ENCODE measurements at regions not wholly inside any gene's neighbourhood (a gene's known extent, or its start where the extent isn't known, plus 50 kb on each side); places are given as distances from the start of the nearest gene placed in this dataset.

DNA sequence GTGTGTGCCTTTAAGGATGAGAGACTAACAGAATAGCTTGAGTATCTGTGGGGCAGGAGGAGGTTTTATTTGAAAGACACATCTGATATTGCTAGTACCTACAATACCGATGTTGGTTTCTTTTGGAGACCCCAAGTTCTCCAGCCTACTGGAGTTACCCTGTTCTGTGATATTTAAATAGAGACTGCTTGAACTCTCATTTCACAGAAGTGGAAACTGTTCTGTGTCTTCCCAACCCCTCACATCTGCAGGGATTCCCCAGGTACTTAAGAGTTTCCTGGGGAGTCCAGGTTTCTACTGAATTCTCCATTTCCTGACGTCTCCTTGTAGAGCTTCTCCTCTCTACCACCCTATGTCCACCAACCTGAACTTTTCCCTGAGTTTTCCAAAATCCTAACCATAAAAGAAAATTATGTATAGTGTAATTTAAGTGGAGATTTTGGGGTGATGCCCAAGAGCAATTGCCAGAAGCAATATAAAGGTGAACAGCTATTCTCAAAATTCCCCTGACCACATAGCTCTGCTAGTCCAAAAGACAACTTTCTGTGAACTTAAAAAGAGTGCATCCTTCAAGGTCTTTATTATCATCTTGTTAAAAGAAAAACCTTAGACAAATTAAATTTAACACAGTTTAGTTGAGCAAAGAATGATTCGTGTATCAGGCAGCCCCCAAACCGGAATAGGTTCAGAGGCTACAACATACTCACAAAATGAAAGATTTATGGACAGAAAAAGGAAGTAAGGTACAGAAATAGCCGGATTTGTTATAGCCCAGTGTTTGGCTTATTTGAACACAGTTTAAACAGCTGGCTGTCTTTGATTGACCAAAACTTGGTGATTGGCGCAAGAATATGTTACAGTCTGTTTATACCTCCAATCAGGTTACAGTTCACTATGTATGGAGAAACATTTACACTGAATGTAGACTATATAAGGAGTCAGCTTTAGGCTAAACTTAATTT, 373.4 kb downstream of the NUAK1 start:
- no peak overlapping the region for H3K4me3 ChIP-seq
- H3K9me3 ChIP-seq = no peaks in the 10 kb centered on the region
- H3K4me1 ChIP-seq = no peaks in the 10 kb centered on the region
- no peak overlapping the region for H3K27ac ChIP-seq
- H3K9ac ChIP-seq (ENCODE audit: low read depth in 2 of 2, low read length in 2 of 2) = no peak overlapping the region
- no peaks in the 10 kb centered on the region for H3K36me3 ChIP-seq
- no peaks in the 10 kb centered on the region for H3K27me3 ChIP-seq
- TF ChIP-seq, protein P1, sequence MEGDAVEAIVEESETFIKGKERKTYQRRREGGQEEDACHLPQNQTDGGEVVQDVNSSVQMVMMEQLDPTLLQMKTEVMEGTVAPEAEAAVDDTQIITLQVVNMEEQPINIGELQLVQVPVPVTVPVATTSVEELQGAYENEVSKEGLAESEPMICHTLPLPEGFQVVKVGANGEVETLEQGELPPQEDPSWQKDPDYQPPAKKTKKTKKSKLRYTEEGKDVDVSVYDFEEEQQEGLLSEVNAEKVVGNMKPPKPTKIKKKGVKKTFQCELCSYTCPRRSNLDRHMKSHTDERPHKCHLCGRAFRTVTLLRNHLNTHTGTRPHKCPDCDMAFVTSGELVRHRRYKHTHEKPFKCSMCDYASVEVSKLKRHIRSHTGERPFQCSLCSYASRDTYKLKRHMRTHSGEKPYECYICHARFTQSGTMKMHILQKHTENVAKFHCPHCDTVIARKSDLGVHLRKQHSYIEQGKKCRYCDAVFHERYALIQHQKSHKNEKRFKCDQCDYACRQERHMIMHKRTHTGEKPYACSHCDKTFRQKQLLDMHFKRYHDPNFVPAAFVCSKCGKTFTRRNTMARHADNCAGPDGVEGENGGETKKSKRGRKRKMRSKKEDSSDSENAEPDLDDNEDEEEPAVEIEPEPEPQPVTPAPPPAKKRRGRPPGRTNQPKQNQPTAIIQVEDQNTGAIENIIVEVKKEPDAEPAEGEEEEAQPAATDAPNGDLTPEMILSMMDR (IDR thresholded peaks at IDR 0.05) = no peak
- DNase-seq = no peak
- intact Hi-C loops (cut with DNase I) = no loop called here

- intact Hi-C loops (cut with DNase I) = no loop called here
- no peaks in the 10 kb centered on the region for H3K4me1 ChIP-seq
- no peaks in the 10 kb centered on the region for H3K36me3 ChIP-seq
- no peaks in the 10 kb centered on the region for H3K27me3 ChIP-seq
- H3K4me3 ChIP-seq = no peak overlapping the region
- TF ChIP-seq, protein P1 (IDR thresholded peaks at IDR 0.05) = no peak
- no peaks in the 10 kb centered on the region for H3K9me3 ChIP-seq
- no peak overlapping the region for H3K27ac ChIP-seq
- DNase-seq = no peak
- H3K9ac ChIP-seq (ENCODE audit: low read depth in 2 of 2, low read length in 2 of 2) = no peak overlapping the region
Observed at GRCh38 chr12:105766029-105766428, 372.7 kb downstream of the NUAK1 start.

DNA sequence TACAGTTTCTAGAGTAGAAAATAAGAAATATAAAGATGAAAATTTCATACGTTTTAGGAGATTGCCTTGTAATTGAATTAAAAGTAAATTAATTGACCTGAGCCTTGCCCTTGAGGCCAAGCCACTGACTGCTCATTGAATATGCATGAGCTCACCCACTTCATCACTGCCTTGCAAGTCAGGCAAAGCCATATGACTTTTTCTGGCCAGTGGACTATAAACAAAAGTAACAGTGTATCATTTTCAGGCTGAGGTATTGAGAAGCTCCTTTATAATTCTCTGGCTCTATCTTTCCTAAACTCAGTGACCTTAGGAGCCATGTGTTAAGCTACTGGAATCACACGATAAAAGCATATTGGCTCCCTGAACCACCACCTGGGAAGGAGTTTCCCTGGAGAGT, 369.3 kb downstream of the NUAK1 start:
- Histone ChIP-seq H3K27me3 (no peaks in the 10 kb centered on the region), H3K9me3 (no peaks in the 10 kb centered on the region), H3K36me3 (no peaks in the 10 kb centered on the region), H3K27ac (no peak overlapping the region), H3K9ac (ENCODE audit: low read depth in 2 of 2, low read length in 2 of 2) (no peak overlapping the region), H3K4me1 (no peaks in the 10 kb centered on the region), H3K4me3 (no peak overlapping the region)
- no peak for DNase-seq
- intact Hi-C loops (cut with DNase I) = no loop called here
- TF ChIP-seq, protein P1 (IDR thresholded peaks at IDR 0.05) = no peak

GRCh38 chr12:105773471-105773870, 365.3 kb downstream of the NUAK1 start:
- intact Hi-C loops (cut with DNase I) = no loop called here
- Histone ChIP-seq H3K4me3 (no peak overlapping the region), H3K27ac (no peak overlapping the region), H3K9me3 (no peaks in the 10 kb centered on the region), H3K36me3 (no peaks in the 10 kb centered on the region), H3K27me3 (no peaks in the 10 kb centered on the region), H3K4me1 (no peaks in the 10 kb centered on the region), H3K9ac (ENCODE audit: low read depth in 2 of 2, low read length in 2 of 2) (no peak overlapping the region)
- no peak for DNase-seq
- TF ChIP-seq, protein P1 (IDR thresholded peaks at IDR 0.05) = no peak

DNA sequence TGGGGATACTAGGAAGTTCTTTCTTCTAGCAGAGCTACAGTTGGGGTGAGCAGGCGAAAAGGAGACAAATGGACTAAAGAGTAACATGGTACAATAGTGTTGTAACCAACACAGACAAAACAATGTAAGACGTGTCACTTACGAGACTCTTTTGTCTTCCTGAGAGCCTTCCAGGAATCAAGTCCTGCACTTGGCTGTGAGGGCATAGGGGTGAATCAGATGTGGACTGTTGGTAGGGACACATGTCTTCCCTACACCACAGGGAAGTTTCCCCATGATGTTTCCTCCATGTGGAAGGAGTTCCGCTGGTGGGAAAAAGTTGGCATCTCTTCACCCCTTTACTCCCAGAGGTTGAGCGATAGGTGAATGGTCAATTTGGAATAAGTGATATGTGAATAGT, 364.7 kb downstream of the NUAK1 start:
- Histone ChIP-seq H3K9ac (ENCODE audit: low read depth in 2 of 2, low read length in 2 of 2) (no peak overlapping the region), H3K4me3 (no peak overlapping the region), H3K4me1 (no peaks in the 10 kb centered on the region), H3K27me3 (no peaks in the 10 kb centered on the region), H3K36me3 (no peaks in the 10 kb centered on the region), H3K9me3 (no peaks in the 10 kb centered on the region), H3K27ac (no peak overlapping the region)
- DNase-seq = no peak
- intact Hi-C loops (cut with DNase I) = no loop called here
- TF ChIP-seq, protein P1 (IDR thresholded peaks at IDR 0.05) = no peak

Measured in colonic mucosa (tissue), 4 donors.